CD8-positive, alpha-beta memory T cell (primary cell): ENCODE measurements at regions not wholly inside any gene's neighbourhood (a gene's known extent, or its start where the extent isn't known, plus 50 kb on each side); places are given as distances from the start of the nearest gene placed in this dataset.

Experiments used
- CTCF ChIA-PET: fragments of 350-600 bp; sonication (Branson Sonifier 250); formaldehyde crosslinking; loops from one replicate; lab custom pipeline; 2021; ENCODE audit warnings: antibody characterized with exemption; lab: Charles Lee
- POLR2A ChIA-PET: fragments of 350-600 bp; sonication (Branson Sonifier 250); formaldehyde crosslinking; loops from one replicate; lab custom pipeline; 2021; ENCODE audit warnings: antibody characterized with exemption; lab: Charles Lee
- DNase-seq, 5 donors: peaks; one replicate each; pipeline versions ENCODE4 v3.0.0 to v3.0.0-alpha.2; 2020 to 2022; ENCODE audit warnings: mixed read lengths in 1 of 5
- H3K27ac ChIP-seq: one replicate; pipeline ENCODE4 v1.7.0; 2013; ENCODE audit warnings: low read depth, mild to moderate bottlenecking, low read length, moderate library complexity
- H3K27me3 ChIP-seq: 2 replicates; pipeline ENCODE4 v1.7.0; 2013; ENCODE audit warnings: low read length, mild to moderate bottlenecking; ENCODE audit not compliant: insufficient read depth, poor library complexity, severe bottlenecking
- H3K36me3 ChIP-seq: 2 replicates; pipeline ENCODE4 v1.7.0; 2013; ENCODE audit warnings: mild to moderate bottlenecking, low read length, moderate library complexity; ENCODE audit not compliant: insufficient read depth
- H3K4me1 ChIP-seq: 2 replicates; pipeline ENCODE4 v1.7.0; 2013; ENCODE audit warnings: mild to moderate bottlenecking, low read length, moderate library complexity; ENCODE audit not compliant: insufficient read depth
- H3K4me3 ChIP-seq: 2 replicates; pipeline ENCODE4 v1.7.0; 2013; ENCODE audit warnings: mild to moderate bottlenecking, low read length
- H3K9me3 ChIP-seq: 2 replicates; pipeline ENCODE4 v1.7.0; 2013; ENCODE audit warnings: mild to moderate bottlenecking, low read length
- H3K27ac Mint-ChIP-seq, 8 donors: one replicate each; pipeline ENCODE4 v1.8.0; 2020 to 2021; ENCODE audit warnings: mixed read lengths in 8 of 8, mild to moderate bottlenecking in 6 of 8, inconsistent platforms in 3 of 8, moderate library complexity in 3 of 8
- H3K27me3 Mint-ChIP-seq, 2 donors: one replicate each; pipeline ENCODE4 v1.8.0; 2020 to 2021; ENCODE audit warnings: mixed read lengths in 2 of 2, mild to moderate bottlenecking in 1 of 2, moderate library complexity in 1 of 2
- H3K36me3 Mint-ChIP-seq, 3 donors: one replicate each; pipeline ENCODE4 v1.8.0; 2020 to 2021; ENCODE audit warnings: mixed read lengths in 3 of 3, inconsistent platforms in 1 of 3, mild to moderate bottlenecking in 1 of 3
- H3K4me1 Mint-ChIP-seq, 3 donors: one replicate each; pipeline ENCODE4 v1.8.0; 2020 to 2021; ENCODE audit warnings: mixed read lengths in 3 of 3, inconsistent platforms in 1 of 3, mild to moderate bottlenecking in 1 of 3
- H3K4me3 Mint-ChIP-seq, 7 donors: one replicate each; pipeline ENCODE4 v1.8.0; 2020 to 2021; ENCODE audit warnings: mixed read lengths in 7 of 7, mild to moderate bottlenecking in 6 of 7, moderate library complexity in 4 of 7, inconsistent platforms in 2 of 7
- H3K9me3 Mint-ChIP-seq, 5 donors: one replicate each; pipeline ENCODE4 v1.8.0; 2020 to 2022; ENCODE audit warnings: mixed read lengths in 5 of 5, mild to moderate bottlenecking in 3 of 5, moderate library complexity in 2 of 5, inconsistent platforms in 1 of 5

- peaks cover 0 to 10% (median 2%) of the 10 kb centered on the region in 5 donors for H3K9me3 Mint-ChIP-seq
- Histone ChIP-seq H3K36me3 (no peaks in the 10 kb centered on the region), H3K27me3 (no peaks in the 10 kb centered on the region), H3K4me3 (no peak overlapping the region), H3K27ac (no peak overlapping the region), H3K9me3 (no peaks in the 10 kb centered on the region), H3K4me1 (no peaks in the 10 kb centered on the region)
- ChIA-PET CTCF (no interaction called here), POLR2A (no interaction called here)
- peaks cover 17 to 49% of the 10 kb centered on the region in 2 donors for H3K27me3 Mint-ChIP-seq
- H3K4me1 Mint-ChIP-seq: peaks cover 0 to 2% (median 0%) of the 10 kb centered on the region in 3 donors
- peaks cover 0 to 9% (median 0%) of the 10 kb centered on the region in 3 donors for H3K36me3 Mint-ChIP-seq
- DNase-seq: no peak
- no peak overlapping the region for H3K4me3 Mint-ChIP-seq
- no peak overlapping the region for H3K27ac Mint-ChIP-seq
Measured at GRCh38 chr5:1998716-1999317, 116.1 kb upstream of the IRX4 start.

- Mint-ChIP-seq H3K36me3 (peaks cover 0 to 9% (median 0%) of the 10 kb centered on the region in 3 donors), H3K4me3 (no peak overlapping the region), H3K4me1 (peaks cover 0 to 2% (median 0%) of the 10 kb centered on the region in 3 donors), H3K9me3 (peaks cover 0 to 12% (median 7%) of the 10 kb centered on the region in 5 donors), H3K27ac (no peak overlapping the region), H3K27me3 (peaks cover 20 to 49% of the 10 kb centered on the region in 2 donors)
- Histone ChIP-seq H3K4me1 (no peaks in the 10 kb centered on the region), H3K27me3 (no peaks in the 10 kb centered on the region), H3K36me3 (no peaks in the 10 kb centered on the region), H3K4me3 (no peak overlapping the region), H3K9me3 (no peaks in the 10 kb centered on the region), H3K27ac (no peak overlapping the region)
- ChIA-PET CTCF (no interaction called here), POLR2A (no interaction called here)
- DNase-seq: no peak
Measured at GRCh38 chr5:1998348-1998669, 115.6 kb upstream of the IRX4 start.

GRCh38 chr5:1997640-1998347 is 115.1 kb upstream of the IRX4 start:
- no peak overlapping the region for H3K27ac Mint-ChIP-seq
- H3K36me3 Mint-ChIP-seq: peaks cover 0 to 9% (median 0%) of the 10 kb centered on the region in 3 donors
- H3K4me3 Mint-ChIP-seq: no peak overlapping the region
- peaks cover 0 to 2% (median 0%) of the 10 kb centered on the region in 3 donors for H3K4me1 Mint-ChIP-seq
- Histone ChIP-seq H3K27me3 (no peaks in the 10 kb centered on the region), H3K4me1 (no peaks in the 10 kb centered on the region), H3K4me3 (no peak overlapping the region), H3K9me3 (no peaks in the 10 kb centered on the region), H3K27ac (no peak overlapping the region), H3K36me3 (no peaks in the 10 kb centered on the region)
- ChIA-PET CTCF (no interaction called here), POLR2A (no interaction called here)
- H3K27me3 Mint-ChIP-seq: peaks cover 20 to 47% of the 10 kb centered on the region in 2 donors
- peaks cover 0 to 12% (median 10%) of the 10 kb centered on the region in 5 donors for H3K9me3 Mint-ChIP-seq
- DNase-seq: no peak

DNA sequence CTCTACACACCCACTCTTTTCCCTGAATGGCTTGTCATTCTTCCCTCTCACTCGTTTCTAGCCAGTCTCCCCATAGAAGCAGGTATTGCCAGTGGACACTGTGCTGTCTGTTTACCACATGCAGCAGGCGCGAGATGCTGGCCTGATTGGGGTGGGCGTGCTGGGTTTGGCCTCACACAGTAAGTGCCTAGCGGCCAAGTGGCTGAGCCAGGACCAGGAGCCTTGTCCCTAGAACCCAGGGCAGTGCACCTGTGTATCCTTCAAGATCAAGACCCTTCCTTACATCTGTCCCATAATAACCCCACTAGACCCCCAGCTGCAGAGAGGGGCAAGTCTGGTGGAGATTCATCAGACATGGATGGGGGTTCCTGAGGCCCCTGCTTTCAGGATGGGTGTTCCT is 112.8 kb upstream of the IRX4 start:
- H3K27ac ChIP-seq: no peak overlapping the region
- H3K4me1 ChIP-seq: no peaks in the 10 kb centered on the region
- Mint-ChIP-seq H3K4me1 (peaks cover 0 to 2% (median 0%) of the 10 kb centered on the region in 3 donors), H3K27me3 (peaks cover 14 to 49% of the 10 kb centered on the region in 2 donors), H3K4me3 (no peak overlapping the region), H3K9me3 (peaks cover 0 to 20% (median 12%) of the 10 kb centered on the region in 5 donors), H3K36me3 (peaks cover 0 to 9% (median 2%) of the 10 kb centered on the region in 3 donors), H3K27ac (no peak overlapping the region)
- POLR2A ChIA-PET: no interaction called here
- H3K27me3 ChIP-seq: no peaks in the 10 kb centered on the region
- H3K9me3 ChIP-seq: no peaks in the 10 kb centered on the region
- no peak overlapping the region for H3K4me3 ChIP-seq
- no peak for DNase-seq
- CTCF ChIA-PET: no interaction called here
- no peaks in the 10 kb centered on the region for H3K36me3 ChIP-seq

- H3K4me3 Mint-ChIP-seq: no peak overlapping the region
- CTCF ChIA-PET: interaction anchor here (0.7 kb wide), 1 partner anchor 11 kb away, joined by 3 read pairs; no protein-coding TSS in a partner anchor
- H3K9me3 ChIP-seq: no peaks in the 10 kb centered on the region
- no peak overlapping the region for H3K27ac Mint-ChIP-seq
- H3K27me3 Mint-ChIP-seq: peaks cover 16 to 65% of the 10 kb centered on the region in 2 donors
- DNase-seq: no peak
- H3K9me3 Mint-ChIP-seq: peaks cover 10 to 19% (median 15%) of the 10 kb centered on the region in 5 donors
- H3K36me3 Mint-ChIP-seq: peaks cover 0 to 5% (median 0%) of the 10 kb centered on the region in 3 donors
- no peak overlapping the region for H3K27ac ChIP-seq
- H3K4me3 ChIP-seq: no peak overlapping the region
- peaks cover 4% of the 10 kb centered on the region for H3K27me3 ChIP-seq
- POLR2A ChIA-PET: no interaction called here
- H3K4me1 ChIP-seq: no peaks in the 10 kb centered on the region
- H3K36me3 ChIP-seq: no peaks in the 10 kb centered on the region
- no peaks in the 10 kb centered on the region for H3K4me1 Mint-ChIP-seq
Measured at GRCh38 chr5:1987471-1987870, 104.7 kb upstream of the IRX4 start.

DNA sequence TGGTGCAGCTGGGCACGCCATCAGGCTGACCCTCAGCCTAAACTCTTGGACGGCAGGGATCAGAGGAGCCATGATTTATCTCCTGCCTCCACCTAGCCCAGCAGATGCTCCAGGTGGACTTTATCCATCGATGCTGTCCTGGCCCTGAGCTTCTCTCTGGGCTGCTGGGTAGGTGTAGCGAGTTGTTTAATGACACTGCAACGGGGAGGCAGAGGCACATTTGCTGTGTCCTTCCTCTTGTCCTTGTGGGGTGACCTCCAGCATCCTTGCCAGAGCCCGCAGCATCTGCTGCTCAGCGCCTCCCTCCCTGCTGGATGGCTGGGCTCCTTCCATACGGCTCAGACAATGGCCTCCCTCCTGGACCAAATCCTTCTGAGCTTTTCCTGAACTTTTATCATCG is 103.1 kb upstream of the IRX4 start:
- Mint-ChIP-seq H3K27ac (no peak overlapping the region), H3K36me3 (peaks cover 0 to 5% (median 0%) of the 10 kb centered on the region in 3 donors), H3K9me3 (peaks cover 10 to 19% (median 12%) of the 10 kb centered on the region in 5 donors), H3K4me1 (no peaks in the 10 kb centered on the region), H3K4me3 (no peak overlapping the region), H3K27me3 (peaks cover 16 to 55% of the 10 kb centered on the region in 2 donors)
- no peaks in the 10 kb centered on the region for H3K36me3 ChIP-seq
- H3K4me1 ChIP-seq: no peaks in the 10 kb centered on the region
- peaks cover 4% of the 10 kb centered on the region for H3K27me3 ChIP-seq
- CTCF ChIA-PET: no interaction called here
- POLR2A ChIA-PET: no interaction called here
- no peak overlapping the region for H3K27ac ChIP-seq
- H3K9me3 ChIP-seq: no peaks in the 10 kb centered on the region
- no peak overlapping the region for H3K4me3 ChIP-seq
- DNase-seq: no peak

GRCh38 chr5:1983919-1984695 is 101.4 kb upstream of the IRX4 start:
- POLR2A ChIA-PET: no interaction called here
- no peaks in the 10 kb centered on the region for H3K36me3 ChIP-seq

GRCh38 chr5:1983401-1983800 is 100.7 kb upstream of the IRX4 start:
- H3K27ac Mint-ChIP-seq: no peak overlapping the region
- no peak overlapping the region for H3K4me3 ChIP-seq
- CTCF ChIA-PET: no interaction called here

More at GRCh38 chr5:1983919-1984695, 101.4 kb upstream of the IRX4 start:
- no peak overlapping the region for H3K4me3 Mint-ChIP-seq
- H3K36me3 Mint-ChIP-seq: no peaks in the 10 kb centered on the region
- H3K9me3 ChIP-seq: no peaks in the 10 kb centered on the region
- no peaks in the 10 kb centered on the region for H3K4me1 Mint-ChIP-seq
- peaks cover 0 to 12% (median 3%) of the 10 kb centered on the region in 5 donors for H3K9me3 Mint-ChIP-seq
- no peak for DNase-seq
- no peak overlapping the region for H3K4me3 ChIP-seq
- peaks cover 4% of the 10 kb centered on the region for H3K27me3 ChIP-seq
- CTCF ChIA-PET: no interaction called here
- peaks cover 7 to 50% of the 10 kb centered on the region in 2 donors for H3K27me3 Mint-ChIP-seq
- H3K27ac ChIP-seq: no peak overlapping the region
- H3K4me1 ChIP-seq: no peaks in the 10 kb centered on the region
- no peak overlapping the region for H3K27ac Mint-ChIP-seq

More at GRCh38 chr5:1983401-1983800, 100.7 kb upstream of the IRX4 start:
- H3K4me1 Mint-ChIP-seq: no peaks in the 10 kb centered on the region
- peaks cover 4% of the 10 kb centered on the region for H3K27me3 ChIP-seq
- H3K27ac ChIP-seq: no peak overlapping the region
- no peaks in the 10 kb centered on the region for H3K36me3 Mint-ChIP-seq
- DNase-seq: no peak
- H3K9me3 ChIP-seq: no peaks in the 10 kb centered on the region
- no peak overlapping the region for H3K4me3 Mint-ChIP-seq
- peaks cover 7 to 45% of the 10 kb centered on the region in 2 donors for H3K27me3 Mint-ChIP-seq
- no peaks in the 10 kb centered on the region for H3K36me3 ChIP-seq
- peaks cover 0 to 8% (median 0%) of the 10 kb centered on the region in 5 donors for H3K9me3 Mint-ChIP-seq
- POLR2A ChIA-PET: no interaction called here
- H3K4me1 ChIP-seq: no peaks in the 10 kb centered on the region
